HG02852 (cell line): ENCODE measurements at regions not wholly inside any gene's neighbourhood (a gene's known extent, or its start where the extent isn't known, plus 50 kb on each side); places are given as distances from the start of the nearest gene placed in this dataset.

ENCODE experiments used
- ATAC-seq: cut with Tn5 transposase; IDR thresholded peaks from one replicate; pipeline ENCODE4 v1.9.1; 2021; ENCODE audit warnings: mild to moderate bottlenecking, moderate library complexity; ENCODE audit not compliant: unreplicated experiment

DNA sequence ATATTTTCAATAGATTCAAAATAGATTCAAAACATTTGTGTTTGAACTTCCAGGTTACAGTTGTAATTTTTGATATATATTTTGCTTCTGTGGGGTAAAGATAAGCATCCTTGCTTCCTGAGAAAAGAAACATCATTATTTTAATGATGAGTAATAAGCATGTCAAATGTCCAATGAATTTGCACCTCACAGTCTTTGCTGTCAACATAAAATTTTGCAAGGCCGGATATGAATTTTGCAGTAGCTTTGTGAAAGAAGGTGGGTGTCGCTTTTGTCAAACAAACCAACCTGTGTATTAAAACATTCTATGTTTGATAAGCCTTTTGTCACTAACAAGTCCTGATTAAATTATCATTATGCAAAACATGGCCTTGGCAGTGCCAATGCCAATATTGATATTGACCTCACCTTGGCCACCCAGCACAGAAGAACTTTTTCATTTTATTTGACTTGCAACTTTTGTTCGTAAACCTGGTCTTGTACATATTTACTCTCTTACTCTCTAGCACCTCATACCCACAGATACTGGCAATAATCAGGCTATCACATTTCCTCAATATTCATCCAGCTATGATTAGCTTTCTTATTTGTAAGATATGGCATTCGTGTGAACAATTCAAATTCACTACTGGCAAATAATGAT is 645.0 kb upstream of the KLF4 start:
- ATAC-seq, result no peak

DNA sequence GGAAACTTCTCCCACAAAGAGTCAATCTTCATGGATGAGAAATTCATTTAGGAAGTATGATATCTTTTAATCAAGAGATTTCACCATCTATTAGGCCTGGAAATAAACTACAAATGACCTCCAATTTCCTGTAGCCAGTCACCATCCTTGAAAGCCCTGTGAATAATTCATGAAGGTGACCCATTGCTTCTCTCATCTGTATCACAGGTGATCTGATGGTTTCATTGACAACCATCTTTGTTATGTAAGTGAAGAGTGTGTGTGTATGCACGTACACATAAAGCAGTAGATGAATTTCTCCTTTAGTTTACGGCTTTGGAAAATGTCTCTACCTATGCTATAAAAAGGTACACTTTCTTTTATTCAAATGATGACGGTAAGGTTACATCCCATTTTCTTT is 644.1 kb upstream of the KLF4 start:
- ATAC-seq, result no peak

DNA sequence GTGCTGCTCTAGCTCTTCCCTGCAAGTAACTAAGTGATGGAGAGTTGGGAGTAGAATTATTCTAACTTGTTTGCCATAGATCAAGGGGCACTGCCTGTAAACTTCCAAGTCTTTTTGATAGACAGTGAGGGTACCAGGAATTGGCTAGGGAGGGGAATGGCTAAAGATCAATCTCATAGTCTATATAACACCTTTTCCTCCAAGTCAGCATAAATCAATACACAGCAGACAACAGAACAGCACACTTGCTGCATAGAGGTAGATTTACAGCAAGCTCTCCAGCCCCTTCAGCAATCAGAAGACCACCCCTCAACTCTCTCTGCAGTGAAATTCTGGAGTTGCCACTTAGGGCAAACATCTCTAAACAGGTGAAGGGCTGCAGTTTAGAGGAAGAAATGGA is 643.5 kb upstream of the KLF4 start:
- ATAC-seq, result no peak

DNA sequence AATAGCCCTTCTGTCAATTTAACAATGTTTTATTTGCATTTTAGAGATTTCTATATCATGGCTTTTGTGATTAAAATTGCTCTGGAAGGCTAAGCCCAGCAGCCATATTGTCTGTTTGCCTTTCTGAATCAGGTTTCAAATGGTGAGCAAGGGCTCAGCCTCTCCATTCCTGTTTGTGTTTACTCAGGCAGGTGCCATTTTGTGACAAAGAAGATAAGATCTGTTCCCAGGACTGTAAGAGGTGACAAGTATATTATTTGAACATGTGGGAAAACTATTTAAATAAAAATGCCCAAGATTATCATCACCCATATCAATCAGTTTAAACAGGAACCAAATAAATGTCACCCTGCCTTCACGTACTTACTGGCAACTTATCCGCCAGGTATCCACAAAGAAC is 641.3 kb upstream of the KLF4 start:
- ATAC-seq, result no peak

DNA sequence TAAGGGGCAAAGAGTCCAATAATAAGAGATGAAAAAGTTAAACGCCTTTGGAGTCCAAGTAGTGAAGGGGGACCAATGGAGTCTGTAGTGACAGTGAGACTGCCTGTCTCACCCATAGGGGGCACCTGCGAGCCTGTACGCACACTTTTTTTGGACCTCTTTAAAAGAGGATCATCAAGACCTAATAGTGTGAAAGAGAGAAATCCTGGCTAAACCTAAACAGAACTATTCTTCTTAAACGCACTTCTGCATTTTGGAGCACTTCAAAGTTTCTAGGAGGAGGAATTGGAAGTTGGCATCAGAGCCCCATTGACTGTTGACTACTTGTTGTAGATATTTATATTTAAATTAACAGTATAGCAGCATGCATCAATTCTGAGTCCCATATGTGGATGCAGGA is 636.1 kb upstream of the KLF4 start:
- ATAC-seq, result no peak

DNA sequence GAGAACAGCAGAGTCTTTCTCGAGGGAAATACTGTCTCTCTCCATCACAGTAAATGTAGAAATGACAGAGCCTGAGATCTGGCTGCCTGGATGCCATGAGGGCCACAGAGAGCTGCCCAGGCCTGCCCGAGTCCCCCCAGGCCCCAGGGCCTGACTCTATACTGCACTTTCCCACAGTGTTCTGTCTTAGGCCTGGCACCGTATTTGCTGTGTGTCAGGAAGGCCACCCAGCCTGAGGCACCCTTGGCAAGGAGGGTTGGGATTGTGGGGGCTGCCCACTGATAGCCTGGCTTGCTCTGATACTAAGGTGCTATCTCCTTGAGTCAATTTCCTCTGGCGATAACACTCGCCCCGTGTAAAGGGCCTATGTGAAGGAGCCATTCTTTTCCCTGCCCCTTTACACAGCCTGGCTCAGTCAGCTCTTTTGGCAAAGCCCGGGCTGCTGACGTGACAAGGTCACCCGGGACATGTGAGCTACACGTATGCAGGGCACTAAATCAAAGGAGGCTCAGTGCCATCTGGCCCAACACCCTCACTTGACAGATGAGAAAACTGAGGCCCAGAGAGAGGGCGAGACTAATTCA is 630.1 kb upstream of the KLF4 start:
- no peak for ATAC-seq

DNA sequence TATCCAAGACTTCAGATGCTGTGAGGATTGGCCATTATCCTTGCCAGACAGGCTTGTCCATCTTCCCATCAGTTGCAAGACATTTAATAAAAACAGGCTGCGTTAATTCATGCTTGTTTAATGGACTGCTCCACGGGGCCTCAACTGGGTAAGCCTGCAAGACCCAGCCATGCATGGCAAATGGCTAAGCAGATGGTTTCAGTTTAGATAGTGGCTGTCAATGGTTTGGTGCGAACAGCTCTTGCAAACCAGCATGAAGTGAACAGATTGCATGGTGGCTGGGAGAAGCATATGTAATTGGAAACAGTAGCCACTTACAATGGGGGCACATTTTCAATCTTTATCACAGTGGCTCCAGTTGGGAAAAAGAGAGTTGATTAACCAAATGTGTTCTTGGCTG is 628.2 kb upstream of the KLF4 start:
- ATAC-seq, result no peak

DNA sequence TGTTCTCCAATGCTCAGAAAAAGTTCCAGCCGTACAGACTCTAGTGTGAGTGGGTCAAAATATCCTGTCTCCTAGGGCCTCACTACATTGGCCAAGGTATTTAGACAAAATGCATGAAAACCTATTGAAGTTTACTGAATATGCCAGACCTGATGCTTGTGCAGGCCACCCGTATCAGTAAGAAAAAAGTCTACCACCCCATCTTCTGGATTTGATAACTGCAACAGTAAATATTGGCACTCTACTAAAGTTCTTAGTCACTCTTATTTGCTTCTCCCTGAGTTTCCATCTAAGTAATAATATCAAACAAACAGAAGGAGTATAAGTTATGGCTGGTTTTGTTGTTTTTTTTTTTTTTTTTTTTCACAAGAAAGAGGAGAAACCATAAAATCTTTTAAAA is 627.7 kb upstream of the KLF4 start:
- no peak for ATAC-seq

DNA sequence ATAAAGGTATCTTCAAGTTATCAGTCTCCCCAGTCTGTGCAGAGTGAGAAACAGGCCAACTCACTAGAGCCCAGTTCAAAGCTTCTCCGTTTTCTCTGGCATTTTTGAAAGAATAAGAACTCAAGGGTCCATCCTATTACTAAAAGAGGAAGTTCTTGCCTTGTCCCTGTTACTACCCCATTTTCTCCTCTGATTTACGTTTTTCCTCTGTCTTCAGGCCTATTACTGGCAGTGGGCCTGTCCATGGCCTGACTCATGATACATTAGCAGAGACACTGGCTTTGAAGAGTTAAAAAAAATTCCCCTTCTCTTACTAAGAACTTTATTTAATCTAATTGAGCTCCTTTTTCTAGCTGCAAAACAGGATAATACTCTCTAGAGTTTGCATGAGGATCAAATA is 624.0 kb upstream of the KLF4 start:
- no peak for ATAC-seq

DNA sequence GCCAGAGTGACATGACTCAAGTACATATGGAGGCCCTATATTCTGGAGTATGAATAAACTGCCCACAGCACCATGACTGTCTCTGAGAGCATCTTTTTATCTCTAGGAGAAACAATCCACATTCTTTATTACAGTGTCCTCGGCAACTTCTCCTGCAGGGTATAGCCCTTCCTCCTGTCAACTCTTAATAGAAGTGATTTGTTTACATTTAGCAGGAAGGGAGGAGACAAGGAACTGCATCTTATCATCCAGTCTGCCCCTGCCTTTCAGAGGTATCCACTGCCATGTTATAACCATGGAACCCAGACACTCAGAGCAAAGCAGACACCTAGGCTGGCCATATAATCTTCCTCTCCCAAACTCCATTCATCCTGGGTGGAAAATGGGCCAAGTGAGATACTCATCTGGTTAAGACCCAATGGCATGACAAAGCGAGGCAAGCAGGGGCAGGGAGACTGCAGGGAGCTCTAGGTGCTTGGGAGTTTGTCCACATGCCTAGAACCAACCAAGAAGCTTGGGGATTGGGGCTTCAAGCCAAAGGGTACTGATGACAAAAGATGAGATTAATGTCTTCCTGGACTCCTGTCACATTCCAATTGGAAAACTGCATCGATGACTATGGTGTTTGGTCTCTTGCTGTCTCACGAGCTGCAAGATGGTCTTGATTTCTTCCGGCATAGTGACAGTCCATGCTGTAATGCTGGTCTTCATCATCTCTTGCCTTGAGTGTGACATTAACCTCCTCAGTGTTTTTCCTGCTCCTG is 620.5 kb upstream of the KLF4 start:
- ATAC-seq, result no peak

DNA sequence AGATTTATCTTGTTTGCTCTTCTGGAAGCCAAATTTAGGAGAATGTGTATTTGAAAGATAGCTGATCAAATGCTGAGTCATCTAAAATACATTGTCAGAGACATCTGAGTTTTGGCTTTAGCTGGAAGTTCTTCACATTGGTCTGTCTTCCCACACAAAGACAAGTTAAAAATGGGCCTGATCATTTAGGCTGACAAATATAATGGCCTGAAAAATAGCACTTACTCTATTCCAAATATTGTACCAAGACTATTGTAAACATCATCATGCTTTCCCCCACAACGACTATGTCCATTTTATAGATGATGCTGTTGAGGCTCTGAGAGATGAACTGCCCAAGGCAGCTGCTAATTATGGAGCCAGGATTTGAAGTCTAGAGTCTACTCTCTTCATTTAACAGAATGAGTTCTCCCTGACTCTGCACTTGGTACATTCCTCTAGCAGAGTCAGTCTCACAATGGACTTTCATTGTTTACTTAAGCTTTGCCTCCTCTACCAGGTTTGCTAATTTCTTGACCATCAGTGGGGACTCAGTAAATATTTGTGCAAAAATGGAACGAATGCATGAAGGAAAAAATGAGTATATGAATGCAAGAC is 619.4 kb upstream of the KLF4 start:
- no peak for ATAC-seq

DNA sequence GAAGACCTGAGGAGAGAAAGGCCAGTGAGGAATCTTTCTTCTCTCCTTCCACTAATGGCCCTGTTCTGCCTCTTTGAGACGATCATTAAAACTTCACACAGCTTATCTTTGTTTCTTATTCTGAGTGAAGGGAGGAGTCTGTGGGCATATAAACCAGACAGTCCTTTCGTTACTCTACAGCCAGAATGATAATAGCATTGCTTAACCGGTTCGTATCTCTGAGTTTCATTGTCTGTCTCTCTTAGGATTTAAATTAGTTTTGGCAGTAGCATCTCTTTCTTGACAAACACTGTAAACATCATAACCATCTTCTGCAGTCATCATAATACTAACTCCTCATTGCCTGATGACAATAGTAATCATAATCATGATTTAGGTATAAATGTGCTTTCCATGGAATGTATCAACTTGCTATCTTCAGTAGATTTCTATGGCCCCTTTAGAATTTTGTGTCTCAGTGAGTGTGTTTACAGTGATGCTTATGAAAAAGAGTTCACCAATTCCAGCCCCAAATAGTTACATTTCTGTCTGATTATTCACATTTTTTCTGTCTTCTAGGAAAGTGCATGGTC is 618.8 kb upstream of the KLF4 start:
- no peak for ATAC-seq

DNA sequence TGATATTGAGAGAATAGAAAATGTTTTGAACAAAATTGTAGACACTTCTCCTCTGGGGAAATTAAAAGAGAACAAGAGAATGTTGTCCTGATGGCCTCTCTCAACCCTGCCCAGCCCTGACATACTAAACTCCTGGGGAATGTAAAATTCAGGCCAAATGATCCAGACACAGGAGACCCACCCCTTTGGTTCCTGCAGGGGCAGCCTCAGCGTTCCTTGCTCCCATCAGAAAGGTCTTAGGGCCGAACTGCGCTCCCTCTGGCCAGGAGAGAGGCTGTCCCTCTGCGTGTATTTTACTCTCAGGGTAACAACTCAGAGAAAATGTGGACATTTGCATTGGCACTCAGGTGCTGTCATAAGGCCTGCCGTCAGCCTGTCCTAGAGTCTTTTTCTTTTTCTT is 616.3 kb upstream of the KLF4 start:
- ATAC-seq, result no peak

DNA sequence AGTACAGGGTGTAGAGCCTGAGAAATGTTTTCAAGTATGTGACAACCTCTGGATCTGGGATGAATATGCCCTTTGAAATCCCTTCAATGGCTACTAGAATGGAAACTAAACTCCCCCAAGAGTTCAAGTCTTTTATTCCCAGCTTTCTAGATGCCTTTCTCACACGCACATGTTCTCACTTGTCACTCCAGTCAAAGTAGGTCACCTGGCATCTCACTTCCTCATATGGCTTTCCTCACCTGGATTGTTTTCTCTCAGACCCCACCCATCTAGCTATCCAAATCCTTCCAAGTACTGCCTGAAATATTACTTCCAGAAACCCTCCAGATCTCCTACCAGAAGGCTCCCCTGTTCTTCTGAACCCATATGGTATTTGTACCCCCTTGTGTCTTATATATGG is 615.4 kb upstream of the KLF4 start:
- ATAC-seq, result no peak

DNA sequence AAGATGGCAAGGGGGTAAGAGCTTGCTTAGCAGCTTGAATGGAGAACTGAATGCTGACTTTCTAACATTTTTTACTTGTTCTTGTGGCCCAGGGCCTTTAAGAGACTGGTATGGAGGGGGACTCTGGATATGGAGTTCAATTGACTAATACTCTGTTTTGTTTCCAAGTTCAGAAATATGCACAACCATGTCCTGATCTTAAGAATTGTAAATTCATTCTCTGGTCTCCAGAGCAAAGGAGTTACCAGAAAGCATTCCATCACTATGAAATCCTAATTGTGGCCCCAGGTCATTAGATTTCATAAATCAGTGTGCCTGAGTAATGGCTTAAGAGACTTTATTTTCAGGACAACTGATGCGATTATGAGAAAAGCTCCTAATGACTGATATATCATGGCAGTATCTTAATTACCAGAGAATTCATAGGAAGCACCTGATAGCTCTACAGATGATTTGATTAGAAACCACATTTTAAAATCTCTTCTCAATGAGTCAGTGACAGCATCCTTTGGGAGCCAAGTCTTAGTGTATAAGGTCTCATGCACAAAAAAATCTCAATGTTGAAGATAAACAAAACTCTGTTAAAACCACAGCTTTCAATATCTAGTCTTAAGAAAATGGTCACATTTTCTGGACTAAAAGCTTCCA is 613.6 kb upstream of the KLF4 start:
- ATAC-seq, result no peak

DNA sequence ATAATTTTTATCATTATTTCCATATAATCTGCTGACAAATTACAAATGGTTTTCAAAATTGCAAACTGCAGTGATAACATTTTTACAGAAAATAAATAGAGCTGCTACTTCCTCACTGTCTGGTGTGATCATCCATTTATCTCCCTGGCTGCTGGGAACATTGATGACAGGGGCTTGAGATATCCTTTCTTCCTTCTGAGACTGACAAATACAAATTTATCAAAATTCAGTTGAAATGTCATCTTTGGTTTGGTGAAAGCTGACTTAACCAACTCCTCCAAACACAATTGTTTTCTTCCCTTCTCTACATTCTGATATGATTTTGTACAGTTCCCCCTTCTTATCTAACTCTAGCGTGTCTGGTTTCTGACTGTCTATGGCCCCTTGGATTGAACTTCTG is 611.8 kb upstream of the KLF4 start:
- no peak for ATAC-seq

DNA sequence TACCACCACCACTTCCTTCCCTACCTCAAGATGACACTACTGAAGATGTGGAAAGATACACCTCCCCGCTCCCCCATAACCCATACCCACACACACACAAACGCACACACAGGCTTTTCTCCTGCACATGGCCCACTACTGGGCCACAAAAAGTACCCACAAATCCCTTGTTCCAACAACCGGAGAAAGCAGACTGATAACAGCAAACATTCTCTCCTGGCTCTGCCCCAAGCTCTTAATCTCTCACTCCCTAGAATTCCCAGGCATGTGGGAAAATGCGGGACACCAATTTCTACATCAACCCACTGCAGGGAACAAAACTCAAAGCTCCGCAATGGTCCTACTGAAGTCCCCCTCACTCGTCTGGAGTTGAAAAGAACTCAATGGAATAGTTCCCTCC is 611.0 kb upstream of the KLF4 start:
- no peak for ATAC-seq

DNA sequence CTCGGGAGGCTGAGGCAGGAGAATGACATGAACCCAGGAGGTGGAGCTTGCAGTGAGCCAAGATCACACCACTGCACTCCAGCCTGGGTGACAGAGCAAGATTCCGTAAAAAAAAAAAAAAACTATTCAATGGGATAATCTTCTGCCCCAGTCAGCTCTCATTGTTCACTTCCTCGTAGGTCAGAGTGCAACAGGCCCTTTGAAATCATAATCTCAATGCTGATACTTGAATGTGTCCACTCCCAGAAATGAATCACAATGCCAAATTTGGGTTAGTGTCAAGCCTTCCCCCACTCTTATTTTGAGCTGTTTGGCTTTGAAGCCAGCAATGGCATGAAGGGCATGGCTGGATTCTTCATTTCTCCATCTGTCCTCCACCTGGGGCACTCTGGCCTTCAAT is 610.3 kb upstream of the KLF4 start:
- ATAC-seq, result no peak

DNA sequence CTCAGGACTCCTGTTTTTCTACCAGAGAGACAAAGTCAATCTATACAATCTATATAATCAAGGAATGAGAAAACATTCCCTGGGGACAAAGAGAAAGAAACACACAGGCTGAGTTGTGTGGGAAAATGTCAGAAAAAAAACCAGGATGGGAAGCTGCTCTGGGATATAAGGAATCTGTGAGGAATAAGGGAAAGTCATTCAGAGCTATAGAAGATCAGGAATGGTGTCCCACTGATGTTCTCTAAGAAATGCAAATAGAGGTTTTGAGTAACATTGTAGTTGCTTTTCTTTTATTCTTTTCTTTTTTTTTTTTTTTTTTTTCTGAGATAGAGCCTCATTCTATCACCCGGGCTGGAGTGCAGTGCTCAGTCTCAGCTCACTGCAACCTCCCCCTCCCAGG is 605.9 kb upstream of the KLF4 start:
- ATAC-seq, result no peak

DNA sequence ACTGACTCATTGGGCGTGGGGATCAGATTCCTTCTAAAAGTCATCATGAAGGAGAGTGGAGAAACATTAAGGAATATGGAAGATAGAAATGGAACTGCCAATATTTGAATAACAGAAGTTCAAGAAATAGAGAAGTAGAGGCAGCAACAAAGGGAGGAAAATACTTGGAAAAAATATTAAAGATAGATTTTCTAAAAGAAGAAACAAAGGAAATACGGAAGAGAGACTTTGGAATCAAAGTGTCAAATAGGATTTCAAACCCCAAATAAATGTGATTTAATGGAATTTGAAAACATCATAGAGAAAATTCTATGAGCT is 605.1 kb upstream of the KLF4 start:
- ATAC-seq, result no peak
